Panc1 (cell line): ENCODE measurements at regions not wholly inside any gene's neighbourhood (a gene's known extent, or its start where the extent isn't known, plus 50 kb on each side); places are given as distances from the start of the nearest gene placed in this dataset.

Experiments
- ATAC-seq: fragments of 200-7000 bp; cut with Tn5 transposase; 2 replicates; pipeline ENCODE4 v1.9.1; 2020; ENCODE audit warnings: mild to moderate bottlenecking, moderate library complexity
- BruUV-seq: library from RNA; stranded (reverse); fragments of 400-500 nt; replicated peaks from 2 replicates; lab custom pipeline; 2021; lab: Mats Ljungman, UMichigan
- CTCF ChIA-PET: fragments of 300-600 bp; sonication (Branson Sonifier 250); formaldehyde crosslinking; loops from one replicate; lab custom pipeline; 2022; ENCODE audit warnings: antibody characterized with exemption; lab: Charles Lee
- POLR2A ChIA-PET: fragments of 300-600 bp; sonication (Branson Sonifier 250); formaldehyde crosslinking; loops from one replicate; lab custom pipeline; 2022; ENCODE audit warnings: antibody characterized with exemption; lab: Charles Lee
- DNase-seq: peaks from one replicate; pipeline ENCODE4 v3.0.0-alpha.2; 2010; ENCODE audit warnings: low read depth, low spot score
- H3K27ac ChIP-seq: 2 replicates; pipeline ENCODE4 v1.5.1; 2011; ENCODE audit warnings: mild to moderate bottlenecking, low read length, inconsistent platforms
- H3K27me3 ChIP-seq: fragments of 200-500 bp; sonication (Bioruptor generic); 2 replicates; pipeline ENCODE4 v1.6.0; 2014; ENCODE audit warnings: low read length, inconsistent platforms; ENCODE audit not compliant: control insufficient read depth, insufficient read depth
- H3K36me3 ChIP-seq: fragments of 200-500 bp; sonication (Bioruptor generic); 2 replicates; pipeline ENCODE4 v1.5.1; 2014; ENCODE audit warnings: inconsistent platforms, mild to moderate bottlenecking, low read length, moderate library complexity; ENCODE audit not compliant: control insufficient read depth, insufficient read depth
- H3K4me1 ChIP-seq: 2 replicates; pipeline ENCODE4 v1.5.1; 2011; ENCODE audit warnings: inconsistent platforms, mild to moderate bottlenecking, low read length, moderate library complexity; ENCODE audit not compliant: control insufficient read depth, insufficient read depth
- H3K4me3 ChIP-seq, 2 experiments: 2 replicates each; pipeline ENCODE4 v1.5.1; 2011 to 2012; ENCODE audit warnings: low read depth in 2 of 2, low read length in 2 of 2, mild to moderate bottlenecking in 2 of 2, inconsistent platforms in 1 of 2, moderate library complexity in 1 of 2
- H3K9me3 ChIP-seq: fragments of 200-500 bp; sonication (Bioruptor generic); 2 replicates; pipeline ENCODE4 v1.5.1; 2014; ENCODE audit warnings: low read depth, mild to moderate bottlenecking, inconsistent platforms, low read length, moderate library complexity; ENCODE audit not compliant: control insufficient read depth, insufficient read depth
- POLR2AphosphoS5 ChIP-seq: IDR thresholded peaks from 2 replicates; pipeline ENCODE4 v1.6.1; 2012; ENCODE audit warnings: mild to moderate bottlenecking, low read depth, low read length, moderate library complexity
- SIN3A ChIP-seq: IDR thresholded peaks from 2 replicates; pipeline ENCODE4 v1.6.1; 2012; ENCODE audit warnings: low read depth, mild to moderate bottlenecking, low read length, moderate library complexity, borderline replicate concordance; ENCODE audit not compliant: insufficient read depth
- TCF7L2 ChIP-seq: IDR thresholded peaks from 2 replicates; pipeline ENCODE4 v1.6.1; 2011; ENCODE audit warnings: mild to moderate bottlenecking, low read depth, low read length, inconsistent platforms
- in situ Hi-C: cut with HindIII; loops from 2 replicates; pipeline ENCODE4 v1.10.0; 2016; ENCODE audit warnings: low sequenced_read_pairs, low pct_unique_long_range_greater_than_20kb
- intact Hi-C: fragments of 100-400 bp; cut with micrococcal nuclease; formaldehyde crosslinking; loops from one replicate; pipeline ENCODE4 v1.10.0; 2022; ENCODE audit not compliant: unreplicated experiment
- TF ChIP-seq, protein P1 (sequence below): fragments of 450-650 bp; IDR thresholded peaks from 2 replicates; pipeline ENCODE4 v1.5.1; 2017; ENCODE audit warnings: mild to moderate bottlenecking
- TF ChIP-seq, protein P2 (sequence below), 2 experiments: IDR thresholded peaks; 2 replicates each; pipeline ENCODE4 v1.6.1; 2011 to 2012; ENCODE audit warnings: low read depth in 2 of 2, control low read depth in 1 of 2, low read length in 1 of 2, mild to moderate bottlenecking in 1 of 2, moderate library complexity in 1 of 2; ENCODE audit not compliant: insufficient read depth in 1 of 2

DNA sequence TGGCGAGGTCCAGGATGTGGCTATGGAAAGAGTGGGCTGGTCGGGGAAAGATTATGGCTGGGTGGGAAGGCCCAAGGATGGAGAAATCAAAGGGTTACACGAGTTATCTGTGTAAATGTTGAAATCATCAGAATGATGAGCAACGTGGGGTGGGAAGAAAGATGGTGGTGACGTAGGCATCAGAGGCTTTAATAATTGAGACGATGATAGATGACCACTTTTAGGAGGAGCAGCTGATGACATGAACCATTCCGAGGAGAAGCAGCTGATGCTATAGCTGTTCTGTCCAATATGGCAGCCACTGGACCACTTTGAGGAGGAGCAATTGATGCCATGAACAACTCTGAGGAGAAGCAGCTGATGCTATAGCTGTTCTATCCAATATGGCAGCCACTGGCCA is 141.2 kb downstream of the USP31 start:
- intact Hi-C loops (no loop called here), in situ Hi-C loops (no loop called here)
- TF ChIP-seq TCF7L2, result no peak
- TF ChIP-seq, protein P1, sequence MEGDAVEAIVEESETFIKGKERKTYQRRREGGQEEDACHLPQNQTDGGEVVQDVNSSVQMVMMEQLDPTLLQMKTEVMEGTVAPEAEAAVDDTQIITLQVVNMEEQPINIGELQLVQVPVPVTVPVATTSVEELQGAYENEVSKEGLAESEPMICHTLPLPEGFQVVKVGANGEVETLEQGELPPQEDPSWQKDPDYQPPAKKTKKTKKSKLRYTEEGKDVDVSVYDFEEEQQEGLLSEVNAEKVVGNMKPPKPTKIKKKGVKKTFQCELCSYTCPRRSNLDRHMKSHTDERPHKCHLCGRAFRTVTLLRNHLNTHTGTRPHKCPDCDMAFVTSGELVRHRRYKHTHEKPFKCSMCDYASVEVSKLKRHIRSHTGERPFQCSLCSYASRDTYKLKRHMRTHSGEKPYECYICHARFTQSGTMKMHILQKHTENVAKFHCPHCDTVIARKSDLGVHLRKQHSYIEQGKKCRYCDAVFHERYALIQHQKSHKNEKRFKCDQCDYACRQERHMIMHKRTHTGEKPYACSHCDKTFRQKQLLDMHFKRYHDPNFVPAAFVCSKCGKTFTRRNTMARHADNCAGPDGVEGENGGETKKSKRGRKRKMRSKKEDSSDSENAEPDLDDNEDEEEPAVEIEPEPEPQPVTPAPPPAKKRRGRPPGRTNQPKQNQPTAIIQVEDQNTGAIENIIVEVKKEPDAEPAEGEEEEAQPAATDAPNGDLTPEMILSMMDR, result no peak
- TF ChIP-seq, protein P2, sequence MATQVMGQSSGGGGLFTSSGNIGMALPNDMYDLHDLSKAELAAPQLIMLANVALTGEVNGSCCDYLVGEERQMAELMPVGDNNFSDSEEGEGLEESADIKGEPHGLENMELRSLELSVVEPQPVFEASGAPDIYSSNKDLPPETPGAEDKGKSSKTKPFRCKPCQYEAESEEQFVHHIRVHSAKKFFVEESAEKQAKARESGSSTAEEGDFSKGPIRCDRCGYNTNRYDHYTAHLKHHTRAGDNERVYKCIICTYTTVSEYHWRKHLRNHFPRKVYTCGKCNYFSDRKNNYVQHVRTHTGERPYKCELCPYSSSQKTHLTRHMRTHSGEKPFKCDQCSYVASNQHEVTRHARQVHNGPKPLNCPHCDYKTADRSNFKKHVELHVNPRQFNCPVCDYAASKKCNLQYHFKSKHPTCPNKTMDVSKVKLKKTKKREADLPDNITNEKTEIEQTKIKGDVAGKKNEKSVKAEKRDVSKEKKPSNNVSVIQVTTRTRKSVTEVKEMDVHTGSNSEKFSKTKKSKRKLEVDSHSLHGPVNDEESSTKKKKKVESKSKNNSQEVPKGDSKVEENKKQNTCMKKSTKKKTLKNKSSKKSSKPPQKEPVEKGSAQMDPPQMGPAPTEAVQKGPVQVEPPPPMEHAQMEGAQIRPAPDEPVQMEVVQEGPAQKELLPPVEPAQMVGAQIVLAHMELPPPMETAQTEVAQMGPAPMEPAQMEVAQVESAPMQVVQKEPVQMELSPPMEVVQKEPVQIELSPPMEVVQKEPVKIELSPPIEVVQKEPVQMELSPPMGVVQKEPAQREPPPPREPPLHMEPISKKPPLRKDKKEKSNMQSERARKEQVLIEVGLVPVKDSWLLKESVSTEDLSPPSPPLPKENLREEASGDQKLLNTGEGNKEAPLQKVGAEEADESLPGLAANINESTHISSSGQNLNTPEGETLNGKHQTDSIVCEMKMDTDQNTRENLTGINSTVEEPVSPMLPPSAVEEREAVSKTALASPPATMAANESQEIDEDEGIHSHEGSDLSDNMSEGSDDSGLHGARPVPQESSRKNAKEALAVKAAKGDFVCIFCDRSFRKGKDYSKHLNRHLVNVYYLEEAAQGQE (IDR thresholded peaks at IDR 0.05; ENCODE audit: insufficient read depth in 1 of 2, low read depth in 2 of 2, low read length in 1 of 2), result no peak
- TF ChIP-seq SIN3A, result no peak
- no peak for TF ChIP-seq POLR2AphosphoS5
- no peak overlapping the region for H3K27ac ChIP-seq
- no peaks in the 10 kb centered on the region for H3K36me3 ChIP-seq
- ChIA-PET POLR2A (no interaction called here), CTCF (no interaction called here)
- ATAC-seq (no peak), DNase-seq (no peak)
- no TSS peak for BruUV-seq
- H3K9me3 ChIP-seq, result no peaks in the 10 kb centered on the region
- H3K4me1 ChIP-seq, result no peaks in the 10 kb centered on the region
- H3K27me3 ChIP-seq, result peaks cover 13% of the 10 kb centered on the region
- no peak overlapping the region for H3K4me3 ChIP-seq

DNA sequence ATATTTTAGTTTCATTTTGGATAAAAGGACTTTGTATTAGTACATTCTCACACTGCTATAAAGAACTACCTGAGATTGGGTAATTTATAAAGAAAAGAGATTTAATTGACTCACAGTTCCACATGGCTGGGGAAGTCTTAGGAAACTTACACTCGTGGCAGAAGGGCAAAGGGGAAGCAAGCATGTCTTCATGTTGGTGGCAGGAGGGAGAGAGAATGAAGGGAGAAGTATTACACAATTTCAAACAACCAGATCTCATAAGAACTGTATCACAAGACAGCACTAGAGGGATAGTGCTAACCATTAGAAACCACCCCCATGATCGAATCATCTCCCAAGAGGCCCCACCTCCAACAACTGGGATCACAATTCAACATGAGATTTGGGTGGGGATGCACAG is 142.9 kb downstream of the USP31 start:
- ChIA-PET POLR2A (no interaction called here), CTCF (no interaction called here)
- intact Hi-C loops (no loop called here), in situ Hi-C loops (no loop called here)
- H3K4me3 ChIP-seq, result no peak overlapping the region
- ATAC-seq (no peak), DNase-seq (no peak)
- TF ChIP-seq POLR2AphosphoS5 (no peak), SIN3A (no peak)
- H3K9me3 ChIP-seq, result no peaks in the 10 kb centered on the region
- peaks cover 9% of the 10 kb centered on the region; the same call in 1 of the 2 replicates for H3K27me3 ChIP-seq
- H3K27ac ChIP-seq, result no peak overlapping the region
- H3K4me1 ChIP-seq, result no peaks in the 10 kb centered on the region
- BruUV-seq, result no TSS peak
- no peaks in the 10 kb centered on the region for H3K36me3 ChIP-seq

DNA sequence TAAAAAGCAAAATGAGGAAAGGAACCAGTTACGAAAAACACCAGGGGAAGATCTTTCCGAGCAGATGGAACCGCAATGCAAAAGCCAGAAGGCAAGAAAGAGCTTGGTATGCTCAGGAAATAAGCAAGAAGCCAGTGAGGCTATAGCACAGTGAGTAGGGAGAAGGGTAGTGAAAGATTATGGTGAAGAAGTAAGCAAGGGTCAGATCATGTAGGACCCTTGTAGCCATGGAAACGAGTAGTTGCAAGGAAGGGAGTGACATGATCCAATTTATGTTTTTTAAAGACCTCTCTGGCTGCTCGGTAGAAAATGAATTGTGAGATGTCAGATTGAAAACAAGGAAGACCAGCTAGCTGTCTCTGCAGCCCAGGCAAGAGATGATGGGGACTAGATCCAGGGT is 143.3 kb downstream of the USP31 start:
- Histone ChIP-seq H3K9me3 (no peaks in the 10 kb centered on the region), H3K36me3 (no peaks in the 10 kb centered on the region), H3K27me3 (peaks cover 9% of the 10 kb centered on the region; the same call in 1 of the 2 replicates), H3K4me3 (no peak overlapping the region), H3K4me1 (no peaks in the 10 kb centered on the region), H3K27ac (no peak overlapping the region)
- no peak for DNase-seq
- TF ChIP-seq, protein P1, result no peak
- TF ChIP-seq TCF7L2, result no peak
- TF ChIP-seq POLR2AphosphoS5, result no peak
- TF ChIP-seq, protein P2 (IDR thresholded peaks at IDR 0.05; ENCODE audit: insufficient read depth in 1 of 2, low read depth in 2 of 2, low read length in 1 of 2), result no peak
- no peak for TF ChIP-seq SIN3A
- ChIA-PET POLR2A (no interaction called here), CTCF (no interaction called here)
- ATAC-seq, result no peak
- in situ Hi-C loops, result no loop called here
- no TSS peak for BruUV-seq
- intact Hi-C loops, result no loop called here
